NT2/D1 (cell line): ENCODE measurements at regions not wholly inside any gene's neighbourhood (a gene's known extent, or its start where the extent isn't known, plus 50 kb on each side); places are given as distances from the start of the nearest gene placed in this dataset.

Experiments used
- SUZ12 ChIP-seq: IDR thresholded peaks from 2 replicates; pipeline ENCODE4 v1.6.1; 2011; ENCODE audit not compliant: insufficient read length, insufficient read depth; ENCODE audit errors: extremely low read depth
- YY1 ChIP-seq: IDR thresholded peaks from 2 replicates; pipeline ENCODE4 v1.6.1; 2011; ENCODE audit not compliant: insufficient read length, insufficient read depth

- TF ChIP-seq SUZ12 (no peak), YY1 (no peak)
Measured at GRCh38 chr2:154638783-154639182, 59.7 kb upstream of the KCNJ3 start.
